GM23248 (cell line): ENCODE measurements at regions not wholly inside any gene's neighbourhood (a gene's known extent, or its start where the extent isn't known, plus 50 kb on each side); places are given as distances from the start of the nearest gene placed in this dataset.

ENCODE experiments used
- EZH2 ChIP-seq: fragments of 200-600 bp; sonication (generic); IDR thresholded peaks from 2 replicates; pipeline ENCODE4 v1.6.1; 2018; ENCODE audit warnings: antibody characterized with exemption, mild to moderate bottlenecking; ENCODE audit not compliant: insufficient read depth, poor library complexity, severe bottlenecking
- EZH2phosphoT487 ChIP-seq: fragments of 200-600 bp; sonication (generic); IDR thresholded peaks from 2 replicates; pipeline ENCODE4 v1.6.1; 2018; ENCODE audit warnings: antibody characterized with exemption, moderate library complexity, mild to moderate bottlenecking, low read depth; ENCODE audit not compliant: insufficient read depth

GRCh38 chr6:67687396-67687795, 947.7 kb upstream of the ADGRB3 start:
- TF ChIP-seq EZH2 (no peak), EZH2phosphoT487 (no peak)
